ENCODE measurements at regions not wholly inside any gene's neighbourhood (a gene's known extent, or its start where the extent isn't known, plus 50 kb on each side); places are given as distances from the start of the nearest gene placed in this dataset.
"Not testable (repeated sequence)": the region's sequence is repeated elsewhere in the genome, so short reads cannot be mapped to it uniquely, and the experiment has no call there.

DNA sequence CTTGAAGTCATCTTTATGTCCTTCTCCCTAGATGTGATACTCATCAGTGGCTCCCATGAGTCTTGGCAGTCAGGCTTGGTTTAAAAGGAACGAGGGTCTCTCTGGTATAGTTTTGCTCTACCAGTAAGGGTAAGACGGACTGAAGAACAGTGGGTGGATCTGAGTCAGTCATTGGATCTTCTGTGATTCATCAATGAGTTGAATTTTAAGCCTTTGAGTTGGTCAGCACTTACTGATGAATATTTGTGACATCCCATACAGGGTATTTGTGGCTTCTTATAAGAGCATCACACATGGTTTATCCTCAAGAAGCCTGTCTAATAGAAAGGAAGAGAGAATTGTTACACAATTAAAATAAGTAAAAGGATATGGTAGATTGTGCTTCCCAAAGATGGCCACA lies 87.3 kb upstream of the NAMPT start:
- peak; percentile 34 for DNase-seq

DNA sequence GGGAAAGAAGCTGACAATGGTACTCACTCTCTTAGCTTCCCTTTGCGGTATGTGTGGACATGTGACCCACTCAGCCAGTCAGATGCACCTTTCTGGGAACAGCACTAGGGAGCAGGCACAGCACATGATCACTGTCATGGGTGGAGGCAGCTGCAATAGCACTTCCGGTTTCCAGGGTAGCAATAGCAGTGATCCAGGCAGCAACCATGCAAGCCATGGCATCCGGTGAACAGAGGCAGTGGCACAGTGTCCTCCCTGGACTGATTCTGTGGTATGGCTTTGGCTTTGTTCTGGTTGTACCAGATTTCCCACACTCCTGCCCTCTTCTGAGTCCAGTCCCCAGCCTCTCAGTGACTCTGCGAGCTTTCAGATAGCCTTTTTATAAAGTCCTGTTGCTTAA lies 86.8 kb upstream of the NAMPT start:
- DNase-seq = no peak

GRCh38 chr7:106370542-106370941 lies 85.8 kb upstream of the NAMPT start:
- no peak for DNase-seq

DNA sequence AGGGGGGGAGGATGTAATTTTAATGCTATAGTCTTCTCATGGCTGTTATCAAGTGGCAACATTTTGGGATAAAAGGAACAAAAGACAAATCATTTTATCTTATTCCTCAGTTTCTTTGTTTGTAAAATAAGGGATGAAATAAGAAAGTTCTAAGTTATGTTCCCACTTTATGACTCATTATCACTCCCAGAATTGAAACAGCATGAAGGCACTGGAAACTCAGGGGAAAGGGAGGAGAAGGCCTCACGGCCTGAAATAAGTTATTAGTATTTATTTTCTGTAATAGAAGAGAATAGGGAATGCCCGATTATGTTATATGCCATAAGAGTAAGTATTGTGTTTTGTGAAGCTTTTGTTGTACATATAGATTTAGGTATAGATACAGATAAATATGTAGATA lies 85.0 kb upstream of the NAMPT start:
- DNase-seq = no peak

- DNase-seq = peak; percentile 65
Observed at GRCh38 chr7:106369352-106369751, 84.6 kb upstream of the NAMPT start.

- DNase-seq = no peak
Observed at GRCh38 chr7:106367664-106368063, 82.9 kb upstream of the NAMPT start.

GRCh38 chr7:106367018-106367420 lies 82.2 kb upstream of the NAMPT start:
- peak; percentile 28 for DNase-seq

DNA sequence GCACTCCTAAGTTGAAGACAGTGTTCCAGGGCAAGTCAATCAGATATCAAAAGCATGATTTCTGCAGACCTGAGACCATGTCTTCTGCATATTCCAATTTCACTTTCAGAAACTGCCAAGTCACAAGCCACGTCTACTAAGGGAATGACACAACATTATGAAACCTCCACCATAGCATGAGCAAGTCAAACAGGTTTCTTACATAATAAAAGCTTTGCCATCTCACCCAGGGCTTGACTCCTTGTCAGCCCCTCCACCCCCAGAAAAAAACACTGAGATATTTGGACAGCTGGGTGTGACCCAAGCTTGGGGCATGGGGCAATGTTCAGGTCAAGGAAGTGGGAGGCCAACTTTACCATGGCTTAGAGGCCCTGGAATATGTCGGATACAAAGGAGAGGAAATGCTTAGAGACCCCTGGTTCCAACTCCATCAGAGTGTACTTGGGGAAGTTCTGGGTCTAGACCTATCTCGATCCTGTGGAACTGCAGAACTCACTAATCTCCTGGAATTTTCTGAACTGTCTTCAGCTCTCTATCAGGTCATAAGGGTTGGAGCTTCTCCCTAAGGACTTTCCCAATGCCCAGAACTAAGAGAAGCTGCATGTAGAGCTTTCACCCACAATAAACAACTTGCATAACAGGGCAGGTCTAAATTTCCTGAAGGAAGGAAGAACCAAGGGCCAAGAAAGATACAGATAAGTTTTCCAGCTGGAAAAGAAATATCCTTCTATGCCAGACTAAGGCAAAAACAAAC lies 80.6 kb upstream of the NAMPT start:
- no peak for DNase-seq

GRCh38 chr7:106362507-106362906 lies 77.7 kb upstream of the NAMPT start:
- DNase-seq = not testable (repeated sequence)

- no peak for DNase-seq
Observed at GRCh38 chr7:106358103-106358663, 73.4 kb upstream of the NAMPT start.

DNA sequence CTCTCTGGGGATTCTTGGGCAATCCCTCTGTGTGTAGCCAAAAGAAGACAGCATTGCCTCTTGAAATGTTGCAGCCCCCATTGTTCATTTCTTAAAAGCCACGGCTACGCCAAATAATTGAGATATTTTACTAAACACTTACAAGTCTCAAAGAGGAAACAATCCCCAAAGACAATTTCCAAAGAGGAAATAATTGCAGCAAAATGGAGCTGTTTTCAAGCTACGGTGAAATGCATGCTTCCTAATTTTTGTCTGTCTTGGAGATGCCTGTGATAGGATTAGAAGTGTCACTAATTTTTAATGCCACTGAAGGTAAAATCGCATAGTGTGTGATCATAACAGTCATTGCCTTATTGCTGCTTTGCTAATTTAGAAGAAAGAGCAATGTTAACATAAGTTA lies 72.9 kb upstream of the NAMPT start:
- no peak for DNase-seq

DNA sequence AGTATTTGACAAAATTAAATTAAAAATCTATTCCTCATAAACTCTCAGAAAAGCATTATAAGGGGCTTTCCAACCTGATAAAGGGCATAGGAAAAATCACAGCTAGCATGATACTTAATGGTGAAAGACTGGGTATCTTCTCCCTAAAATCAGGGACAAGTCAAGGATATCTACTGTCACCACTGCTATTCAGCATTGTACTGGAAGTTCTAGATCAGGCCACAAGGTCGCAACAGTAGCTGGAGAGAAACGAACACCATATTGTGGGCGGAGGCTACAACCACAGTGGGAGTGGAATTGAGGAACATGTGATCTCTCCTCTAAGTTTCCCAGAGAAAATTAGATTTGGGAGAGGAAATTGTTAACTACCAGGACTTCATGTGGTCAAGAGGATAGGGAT lies 70.0 kb upstream of the NAMPT start:
- no peak for DNase-seq

GRCh38 chr7:106353944-106354343 lies 69.2 kb upstream of the NAMPT start:
- DNase-seq = no peak

GRCh38 chr7:106348231-106348630 lies 63.4 kb upstream of the NAMPT start:
- no peak for DNase-seq

DNA sequence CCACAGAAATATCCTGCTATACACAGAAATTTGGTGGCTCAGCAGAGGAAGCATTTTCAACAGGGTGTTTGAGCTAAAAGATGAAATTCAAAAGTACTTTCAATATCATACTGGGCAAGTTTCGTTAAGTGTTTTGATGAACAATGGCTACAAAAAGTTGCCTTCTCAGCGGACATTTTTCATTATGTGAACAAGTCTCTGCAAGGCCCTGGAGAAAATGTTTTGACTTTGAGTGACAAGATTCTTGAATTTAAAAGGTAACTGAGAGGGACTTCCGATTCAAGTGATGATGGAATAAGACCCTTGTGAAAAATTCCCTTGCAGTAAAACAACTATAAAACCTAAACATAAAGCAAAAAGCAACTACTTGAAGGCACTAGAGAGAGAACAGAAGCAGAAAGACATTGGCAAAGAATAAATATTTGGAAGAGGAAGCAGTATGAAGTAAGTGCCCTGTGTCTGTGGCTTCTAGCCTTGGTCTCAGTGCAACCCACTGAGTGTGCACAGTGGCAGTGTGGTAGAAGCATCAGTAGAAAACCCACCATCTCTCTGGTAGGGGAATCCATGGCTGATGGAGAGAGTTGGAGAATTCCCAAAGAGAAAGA lies 62.5 kb upstream of the NAMPT start:
- no peak for DNase-seq

DNA sequence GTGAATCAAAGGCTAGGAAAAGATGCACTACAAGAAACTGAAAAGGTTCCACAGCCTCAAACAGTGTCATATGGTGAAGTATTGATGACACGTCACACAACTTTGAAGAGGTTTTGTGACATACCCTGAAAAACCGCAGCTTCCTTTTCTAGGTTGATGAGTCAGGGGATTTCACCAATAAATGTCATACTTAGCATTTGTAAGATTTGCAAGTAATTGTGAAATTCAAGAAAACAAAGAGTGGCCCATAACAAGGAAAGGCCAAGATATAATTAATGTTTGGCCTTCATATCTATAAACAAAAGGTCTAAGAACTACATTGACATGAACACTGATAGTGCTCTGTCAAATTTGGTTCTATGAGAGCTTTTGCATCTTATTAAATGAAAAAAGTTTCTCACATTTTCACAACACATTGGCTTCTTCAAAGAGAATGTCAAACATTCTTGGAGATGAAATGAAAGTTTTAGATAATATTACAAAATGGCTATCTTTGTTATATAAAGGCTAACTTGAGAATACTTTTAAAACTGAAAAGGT lies 62.0 kb upstream of the NAMPT start:
- peak; percentile 97 for DNase-seq

- DNase-seq = no peak
Observed at GRCh38 chr7:106346167-106346677, 61.4 kb upstream of the NAMPT start.

- DNase-seq = peak; percentile 69
Observed at GRCh38 chr7:106345421-106346166, 60.8 kb upstream of the NAMPT start.

- DNase-seq = no peak
Observed at GRCh38 chr7:106344861-106345260, 60.1 kb upstream of the NAMPT start.

GRCh38 chr7:106344211-106344610 lies 59.4 kb upstream of the NAMPT start:
- DNase-seq = no peak

GRCh38 chr7:106342049-106342448 lies 57.3 kb upstream of the NAMPT start:
- not testable (repeated sequence) for DNase-seq

DNA sequence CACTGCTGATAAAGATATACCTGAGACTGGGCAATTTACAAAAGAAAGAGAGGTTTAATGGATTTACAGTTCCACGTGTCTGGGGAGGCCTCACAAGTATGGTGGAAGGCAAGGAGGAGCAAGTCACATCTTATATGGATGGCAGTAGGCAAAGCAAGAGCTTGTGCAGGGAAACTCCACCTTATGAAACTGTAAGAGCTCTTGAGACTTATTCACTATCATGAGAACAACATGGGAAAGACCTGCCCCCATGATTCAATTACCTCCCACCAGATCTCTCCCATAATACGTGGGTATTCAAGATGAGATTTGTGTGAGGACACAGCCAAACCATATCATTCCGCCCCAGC lies 55.4 kb upstream of the NAMPT start:
- not testable (repeated sequence) for DNase-seq

DNA sequence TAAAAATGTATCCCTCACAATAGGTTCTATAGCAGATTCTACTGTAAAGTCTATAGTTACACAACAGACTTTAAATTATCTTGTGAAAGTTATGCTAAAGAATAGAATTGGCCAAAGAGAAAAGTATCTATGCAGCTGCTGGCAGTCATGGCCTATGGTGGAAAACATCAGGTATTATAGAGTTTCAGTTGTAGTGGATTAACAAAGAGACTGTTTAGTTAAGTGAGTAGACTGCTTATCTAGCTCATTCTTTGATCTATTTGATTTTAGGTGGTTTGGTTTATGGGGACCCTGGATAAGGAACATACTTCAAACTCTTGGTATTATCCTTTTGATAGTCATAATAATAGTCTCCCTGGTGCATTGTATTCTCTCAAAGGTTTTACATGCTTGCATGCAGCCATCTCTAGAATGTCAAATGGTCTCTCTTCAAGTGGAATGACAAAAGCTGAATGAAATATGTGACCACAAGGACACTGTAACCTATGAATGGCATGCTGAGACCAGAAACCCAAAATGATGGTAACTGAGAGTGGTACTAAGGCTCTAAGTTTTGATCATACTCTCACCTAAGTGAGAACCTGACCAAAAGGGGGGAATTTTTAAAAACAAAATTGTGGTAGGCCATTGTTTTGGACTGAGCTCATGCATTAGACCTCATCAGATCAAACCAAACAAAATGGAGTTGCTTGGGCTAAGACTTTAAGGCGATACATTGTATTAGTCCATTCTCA lies 54.9 kb upstream of the NAMPT start:
- no peak for DNase-seq
